CD14-positive monocyte (primary cell): ENCODE measurements at regions not wholly inside any gene's neighbourhood (a gene's known extent, or its start where the extent isn't known, plus 50 kb on each side); places are given as distances from the start of the nearest gene placed in this dataset.

Experiments
- DNase-seq, 3 donors: peaks; one replicate each; pipeline ENCODE4 v3.0.0-alpha.2; 2011 to 2022
- H2AFZ ChIP-seq: 2 replicates; pipeline ENCODE4 v1.6.0; 2012; ENCODE audit warnings: mild to moderate bottlenecking, low read depth, low read length, inconsistent platforms; ENCODE audit not compliant: insufficient read depth, poor library complexity, severe bottlenecking
- H3K27ac ChIP-seq, 2 donors: 1 replicate in 1 of 2; 2 replicates in 1 of 2; pipeline ENCODE4 v1.5.1; 2012 to 2013; ENCODE audit warnings: low read length in 2 of 2, control low read depth in 1 of 2, inconsistent platforms in 1 of 2, low read depth in 1 of 2, mild to moderate bottlenecking in 1 of 2
- H3K27me3 ChIP-seq, 2 donors: one replicate each; pipeline versions ENCODE4 v1.6.0 to v1.6.1; 2011 to 2013; ENCODE audit warnings: low read length in 2 of 2; ENCODE audit not compliant: control insufficient read depth in 2 of 2, insufficient read depth in 2 of 2
- H3K36me3 ChIP-seq, 2 donors: replicated peaks in 1 of 2; 1 replicate in 1 of 2; 2 replicates in 1 of 2; pipeline versions ENCODE4 v1.5.1 to v1.6.1; 2012 to 2013; ENCODE audit warnings: low read length in 2 of 2, control low read depth in 1 of 2, inconsistent platforms in 1 of 2, mild to moderate bottlenecking in 1 of 2; ENCODE audit not compliant: insufficient read depth in 2 of 2, control insufficient read depth in 1 of 2
- H3K4me1 ChIP-seq, 2 donors: 1 replicate in 1 of 2; 2 replicates in 1 of 2; pipeline versions ENCODE4 v1.5.1 to v1.6.1; 2012 to 2013; ENCODE audit warnings: low read length in 2 of 2, control low read depth in 1 of 2, inconsistent platforms in 1 of 2, mild to moderate bottlenecking in 1 of 2, moderate library complexity in 1 of 2; ENCODE audit not compliant: insufficient read depth in 2 of 2, control insufficient read depth in 1 of 2
- H3K4me2 ChIP-seq: replicated peaks from 2 replicates; pipeline ENCODE3; 2012; ENCODE audit warnings: low read length, moderate library complexity, mild to moderate bottlenecking; ENCODE audit not compliant: poor library complexity, severe bottlenecking; ENCODE audit errors: extremely low read depth
- H3K4me3 ChIP-seq, 3 experiments: fragments of 200-600 bp in 1 of 3; sonication (generic) in 1 of 3; replicated peaks in 1 of 3; 1 replicate in 2 of 3; 2 replicates in 1 of 3; pipeline ENCODE4 v1.5.1; 2011 to 2013; ENCODE audit warnings: low read length in 3 of 3, mild to moderate bottlenecking in 3 of 3, control low read depth in 2 of 3, low read depth in 2 of 3, inconsistent platforms in 1 of 3, moderate library complexity in 1 of 3
- H3K79me2 ChIP-seq: 2 replicates; pipeline ENCODE4 v1.6.0; 2012; ENCODE audit warnings: mild to moderate bottlenecking, control low read depth, inconsistent platforms, low read length, moderate library complexity; ENCODE audit not compliant: insufficient read depth
- H3K9ac ChIP-seq: 2 replicates; pipeline ENCODE4 v1.6.0; 2017; ENCODE audit warnings: low read length, mild to moderate bottlenecking; ENCODE audit not compliant: insufficient read depth, poor library complexity, severe bottlenecking
- H3K9me3 ChIP-seq, 2 donors: replicated peaks in 1 of 2; 1 replicate in 1 of 2; 2 replicates in 1 of 2; pipeline versions ENCODE4 v1.5.1 to v1.6.1; 2012 to 2013; ENCODE audit warnings: low read length in 2 of 2, control low read depth in 1 of 2; ENCODE audit not compliant: control insufficient read depth in 1 of 2, insufficient read depth in 1 of 2
- H4K20me1 ChIP-seq: 2 replicates; pipeline ENCODE4 v1.6.0; 2012; ENCODE audit warnings: mild to moderate bottlenecking, low read length, control low read depth, moderate library complexity; ENCODE audit not compliant: insufficient read depth
- H3K27ac Mint-ChIP-seq, 7 donors: one replicate each; pipeline ENCODE4 v1.8.0; 2020; ENCODE audit warnings: mild to moderate bottlenecking in 7 of 7, mixed read lengths in 7 of 7, moderate library complexity in 6 of 7, inconsistent platforms in 2 of 7
- H3K27me3 Mint-ChIP-seq, 3 donors: one replicate each; pipeline ENCODE4 v1.8.0; 2021 to 2022; ENCODE audit warnings: low read depth in 3 of 3, mild to moderate bottlenecking in 3 of 3, mixed read lengths in 3 of 3, moderate library complexity in 3 of 3, inconsistent platforms in 1 of 3
- H3K36me3 Mint-ChIP-seq, 2 donors: one replicate each; pipeline ENCODE4 v1.8.0; 2020; ENCODE audit warnings: mixed read lengths in 2 of 2, inconsistent platforms in 1 of 2, mild to moderate bottlenecking in 1 of 2
- H3K4me1 Mint-ChIP-seq: one replicate; pipeline ENCODE4 v1.8.0; 2020; ENCODE audit warnings: mild to moderate bottlenecking, mixed read lengths
- H3K4me3 Mint-ChIP-seq, 2 donors: one replicate each; pipeline ENCODE4 v1.8.0; 2020; ENCODE audit warnings: mild to moderate bottlenecking in 2 of 2, mixed read lengths in 2 of 2, moderate library complexity in 1 of 2
- H3K9me3 Mint-ChIP-seq, 7 donors: one replicate each; pipeline ENCODE4 v1.8.0; 2020 to 2022; ENCODE audit warnings: mixed read lengths in 7 of 7, mild to moderate bottlenecking in 6 of 7, moderate library complexity in 6 of 7, inconsistent platforms in 2 of 7
- WGBS: methylation state at CpG from one replicate; pipeline ENCODE4 v1.1.5; 2013; ENCODE audit warnings: missing lambda C conversion rate; ENCODE audit not compliant: insufficient coverage; 5-methylcytosine and 5-hydroxymethylcytosine counted together
- intact Hi-C, 2 donors: fragments of 100-400 bp; cut with micrococcal nuclease; formaldehyde crosslinking; loops; one replicate each; pipeline versions ENCODE4 v1.15.0 to v1.15.1; 2023
- TF ChIP-seq, protein P1 (sequence below): fragments of 200-600 bp; IDR thresholded peaks from one replicate; pipeline ENCODE4 v1.8.0; 2022; ENCODE audit warnings: antibody characterized with exemption, mild to moderate bottlenecking

DNA sequence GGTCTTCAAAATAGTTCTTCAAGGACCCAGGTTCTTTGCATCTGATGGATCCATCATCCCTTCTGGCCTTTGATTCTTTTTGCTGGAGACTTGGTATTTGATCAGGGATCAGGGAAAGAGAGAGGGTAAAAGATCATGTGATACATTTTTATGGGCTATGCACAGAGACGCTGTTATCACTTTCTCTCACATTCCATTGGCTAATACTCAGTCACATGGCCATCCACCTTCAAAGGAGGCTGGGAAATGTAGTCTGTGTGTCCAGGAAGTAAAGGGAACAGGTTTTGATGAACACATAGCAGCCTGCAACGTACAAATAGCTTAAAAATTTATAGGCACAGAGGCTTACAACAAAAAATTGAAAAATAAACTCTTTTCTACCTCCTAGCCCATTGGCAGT, 629.6 kb upstream of the FANCL start:
- no peaks in the 10 kb centered on the region for H3K36me3 ChIP-seq
- no CpG with 5 or more reads among the region's 2 CpGs for WGBS
- H2AFZ ChIP-seq, result no peak overlapping the region
- H3K4me3 ChIP-seq, result no peak overlapping the region
- H3K27ac Mint-ChIP-seq, result no peak overlapping the region
- no peak overlapping the region for H3K27ac ChIP-seq
- H3K9ac ChIP-seq, result no peak overlapping the region
- no peak for DNase-seq
- H3K9me3 ChIP-seq, result no peaks in the 10 kb centered on the region
- intact Hi-C loops, result no loop called here
- no peak overlapping the region for H3K4me2 ChIP-seq
- peaks cover 0 to 3% (median 0%) of the 10 kb centered on the region in 7 donors for H3K9me3 Mint-ChIP-seq
- no peaks in the 10 kb centered on the region for H3K27me3 ChIP-seq
- H3K4me1 Mint-ChIP-seq, result no peaks in the 10 kb centered on the region
- H3K27me3 Mint-ChIP-seq, result peaks cover 0 to 2% (median 0%) of the 10 kb centered on the region in 3 donors
- TF ChIP-seq, protein P1, sequence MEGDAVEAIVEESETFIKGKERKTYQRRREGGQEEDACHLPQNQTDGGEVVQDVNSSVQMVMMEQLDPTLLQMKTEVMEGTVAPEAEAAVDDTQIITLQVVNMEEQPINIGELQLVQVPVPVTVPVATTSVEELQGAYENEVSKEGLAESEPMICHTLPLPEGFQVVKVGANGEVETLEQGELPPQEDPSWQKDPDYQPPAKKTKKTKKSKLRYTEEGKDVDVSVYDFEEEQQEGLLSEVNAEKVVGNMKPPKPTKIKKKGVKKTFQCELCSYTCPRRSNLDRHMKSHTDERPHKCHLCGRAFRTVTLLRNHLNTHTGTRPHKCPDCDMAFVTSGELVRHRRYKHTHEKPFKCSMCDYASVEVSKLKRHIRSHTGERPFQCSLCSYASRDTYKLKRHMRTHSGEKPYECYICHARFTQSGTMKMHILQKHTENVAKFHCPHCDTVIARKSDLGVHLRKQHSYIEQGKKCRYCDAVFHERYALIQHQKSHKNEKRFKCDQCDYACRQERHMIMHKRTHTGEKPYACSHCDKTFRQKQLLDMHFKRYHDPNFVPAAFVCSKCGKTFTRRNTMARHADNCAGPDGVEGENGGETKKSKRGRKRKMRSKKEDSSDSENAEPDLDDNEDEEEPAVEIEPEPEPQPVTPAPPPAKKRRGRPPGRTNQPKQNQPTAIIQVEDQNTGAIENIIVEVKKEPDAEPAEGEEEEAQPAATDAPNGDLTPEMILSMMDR, result no peak
- no peaks in the 10 kb centered on the region for H3K36me3 Mint-ChIP-seq
- no peaks in the 10 kb centered on the region for H3K4me1 ChIP-seq
- H3K4me3 Mint-ChIP-seq, result no peak overlapping the region
- no peaks in the 10 kb centered on the region for H3K79me2 ChIP-seq
- no peaks in the 10 kb centered on the region for H4K20me1 ChIP-seq

DNA sequence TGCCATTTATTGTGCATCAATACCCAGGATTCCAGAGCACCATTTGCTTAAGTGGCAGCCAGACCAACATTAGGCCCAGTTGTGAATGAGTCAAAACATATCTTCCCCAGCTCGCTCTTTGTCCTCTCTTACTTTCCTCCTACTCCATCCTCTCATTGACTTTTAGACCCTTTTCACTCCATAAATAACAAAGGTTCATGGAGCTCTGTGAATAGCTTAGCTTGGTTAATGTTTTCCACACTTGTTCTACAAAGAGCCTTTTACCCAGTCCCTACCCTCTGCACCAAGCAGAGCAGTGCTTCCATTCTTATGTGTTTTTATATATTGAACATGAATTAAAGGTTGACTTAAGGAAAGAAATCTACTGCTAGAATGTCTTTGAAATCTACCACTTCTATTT, 625.8 kb upstream of the FANCL start:
- WGBS, result 100% methylated on average over 1 of the region's 1 CpG
- no peak for DNase-seq
- Mint-ChIP-seq H3K4me3 (no peak overlapping the region), H3K36me3 (no peaks in the 10 kb centered on the region), H3K9me3 (peaks cover 0 to 5% (median 4%) of the 10 kb centered on the region in 7 donors), H3K4me1 (no peaks in the 10 kb centered on the region), H3K27ac (no peak overlapping the region), H3K27me3 (peaks cover 0 to 2% (median 0%) of the 10 kb centered on the region in 3 donors)
- H3K4me2 ChIP-seq, result no peak overlapping the region
- TF ChIP-seq, protein P1, result no peak
- H3K9me3 ChIP-seq, result no peaks in the 10 kb centered on the region
- H3K27me3 ChIP-seq, result no peaks in the 10 kb centered on the region
- H3K9ac ChIP-seq, result no peak overlapping the region
- no peak overlapping the region for H3K4me3 ChIP-seq
- H4K20me1 ChIP-seq, result no peaks in the 10 kb centered on the region
- no peaks in the 10 kb centered on the region for H3K36me3 ChIP-seq
- intact Hi-C loops, result no loop called here
- no peaks in the 10 kb centered on the region for H3K4me1 ChIP-seq
- no peaks in the 10 kb centered on the region for H3K79me2 ChIP-seq
- no peak overlapping the region for H2AFZ ChIP-seq
- no peak overlapping the region for H3K27ac ChIP-seq
